Erythroblast (primary cell): ENCODE measurements at regions not wholly inside any gene's neighbourhood (a gene's known extent, or its start where the extent isn't known, plus 50 kb on each side); places are given as distances from the start of the nearest gene placed in this dataset.
"Not testable (repeated sequence)": the region's sequence is repeated elsewhere in the genome, so short reads cannot be mapped to it uniquely, and the experiment has no call there.

Experiments
- GATA1 ChIP-seq: IDR thresholded peaks from 2 replicates; pipeline ENCODE4 v1.6.1; 2011; ENCODE audit warnings: low read depth, mild to moderate bottlenecking, control low read depth, low read length, moderate library complexity
- POLR2A ChIP-seq: IDR thresholded peaks from 2 replicates; pipeline ENCODE4 v1.6.1; 2011; ENCODE audit warnings: mild to moderate bottlenecking, low read length

DNA sequence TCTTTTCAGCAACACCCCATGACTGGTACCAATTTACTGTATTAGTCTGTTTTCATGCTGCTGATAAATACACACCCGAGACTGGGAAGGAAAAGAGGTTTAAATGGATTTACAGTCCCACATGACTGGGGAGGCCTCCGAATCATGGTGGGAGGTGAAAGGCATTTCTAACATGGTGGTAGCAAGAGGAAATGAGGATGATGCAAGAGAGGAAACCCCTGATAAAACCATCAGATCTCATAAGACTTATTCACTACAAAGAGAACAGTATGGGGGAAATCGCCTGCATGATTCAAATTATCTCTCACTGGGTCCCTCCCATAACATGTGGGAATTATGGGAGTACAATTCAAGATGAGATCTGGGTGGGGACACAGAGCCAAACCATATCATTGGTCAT is 393.6 kb downstream of the PTPRC start:
- not testable (repeated sequence) for TF ChIP-seq POLR2A, GATA1
